ENCODE measurements at regions not wholly inside any gene's neighbourhood (a gene's known extent, or its start where the extent isn't known, plus 50 kb on each side); places are given as distances from the start of the nearest gene placed in this dataset.

- TF ChIP-seq EZH2 (IDR thresholded peaks at IDR 0.05; ENCODE audit: insufficient read depth, low read length) (no peak), CTCF (IDR thresholded peaks at IDR 0.05; ENCODE audit: insufficient read depth, low read depth, low read length) (no peak)
Measured at GRCh38 chr3:31051226-31051625, 156.8 kb upstream of the GADL1 start.
